ENCODE measurements at regions not wholly inside any gene's neighbourhood (a gene's known extent, or its start where the extent isn't known, plus 50 kb on each side); places are given as distances from the start of the nearest gene placed in this dataset.

- no peak for TF ChIP-seq CTCF (IDR thresholded peaks at IDR 0.05; ENCODE audit: insufficient read depth, low read depth, low read length)
- no peak for DNase-seq (ENCODE audit: low read depth)
- no peak overlapping the region for H3K4me3 ChIP-seq (ENCODE audit: low read depth, low read length)
Observed at GRCh38 chr4:137722910-137723309, 190.6 kb upstream of the PCDH18 start.

DNA sequence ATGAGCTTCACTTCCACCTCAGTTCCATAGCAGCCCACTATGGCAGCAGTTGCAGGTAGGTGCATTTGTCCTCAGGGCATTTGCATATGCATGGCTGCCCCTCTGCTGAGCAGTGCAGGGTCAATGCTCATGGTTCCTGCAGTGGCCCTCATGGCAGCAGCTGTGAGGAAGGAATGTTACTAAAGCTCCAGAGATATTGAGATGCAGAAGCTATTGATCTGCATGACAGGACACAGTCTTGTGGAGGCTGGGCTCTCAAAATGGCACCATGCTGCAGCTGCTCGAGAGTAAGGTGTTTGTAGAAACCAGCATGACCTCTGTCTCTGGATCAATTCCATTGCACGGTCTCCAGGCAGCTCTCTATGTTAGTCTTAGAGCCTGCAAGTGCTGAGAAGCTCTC lies 179.2 kb upstream of the PCDH18 start:
- no peak for DNase-seq (ENCODE audit: low read depth)
- H3K4me3 ChIP-seq (ENCODE audit: low read depth, low read length), result no peak overlapping the region
- no peak for TF ChIP-seq CTCF (IDR thresholded peaks at IDR 0.05; ENCODE audit: insufficient read depth, low read depth, low read length)

- peak; percentile 48 for DNase-seq (ENCODE audit: low read depth)
- no peak for TF ChIP-seq CTCF (IDR thresholded peaks at IDR 0.05; ENCODE audit: insufficient read depth, low read depth, low read length)
- no peak overlapping the region for H3K4me3 ChIP-seq (ENCODE audit: low read depth, low read length)
Observed at GRCh38 chr4:137707626-137708025, 175.3 kb upstream of the PCDH18 start.

DNA sequence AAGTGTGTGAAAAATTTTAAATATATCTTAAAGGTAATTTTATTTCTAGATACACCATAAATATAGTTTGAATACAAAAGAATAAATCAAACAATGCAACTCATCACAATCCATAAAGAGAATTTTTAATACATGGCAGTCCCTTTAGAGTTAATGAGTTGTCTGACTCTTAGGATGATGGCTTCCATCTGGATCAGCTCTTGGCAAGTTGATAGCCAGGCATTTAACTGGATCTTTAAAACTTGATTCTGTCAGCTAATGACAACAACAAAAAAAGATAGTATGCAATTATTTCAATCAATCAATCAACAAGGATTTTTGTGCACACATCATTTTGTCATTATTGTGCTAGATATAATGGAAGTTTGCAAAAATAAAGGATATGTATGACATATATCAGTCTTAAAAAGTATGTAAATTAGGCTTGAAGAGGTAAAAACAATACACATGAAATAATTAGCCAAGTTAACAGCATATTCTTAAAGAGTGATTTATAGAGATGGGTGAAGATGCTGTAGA lies 174.9 kb upstream of the PCDH18 start:
- DNase-seq (ENCODE audit: low read depth), result no peak
- no peak for TF ChIP-seq CTCF (IDR thresholded peaks at IDR 0.05; ENCODE audit: insufficient read depth, low read depth, low read length)
- no peak overlapping the region for H3K4me3 ChIP-seq (ENCODE audit: low read depth, low read length)

- peak; percentile 100 for DNase-seq (ENCODE audit: low read depth)
- no peak overlapping the region for H3K4me3 ChIP-seq (ENCODE audit: low read depth, low read length)
- no peak for TF ChIP-seq CTCF (IDR thresholded peaks at IDR 0.05; ENCODE audit: insufficient read depth, low read depth, low read length)
Observed at GRCh38 chr4:137705171-137705783, 173.0 kb upstream of the PCDH18 start.

- no peak overlapping the region for H3K4me3 ChIP-seq (ENCODE audit: low read depth, low read length)
- DNase-seq (ENCODE audit: low read depth), result peak; percentile 87
- TF ChIP-seq CTCF (IDR thresholded peaks at IDR 0.05; ENCODE audit: insufficient read depth, low read depth, low read length), result no peak
Observed at GRCh38 chr4:137703195-137703594, 170.9 kb upstream of the PCDH18 start.

- DNase-seq (ENCODE audit: low read depth), result no peak
- TF ChIP-seq CTCF (IDR thresholded peaks at IDR 0.05; ENCODE audit: insufficient read depth, low read depth, low read length), result no peak
- no peak overlapping the region for H3K4me3 ChIP-seq (ENCODE audit: low read depth, low read length)
Observed at GRCh38 chr4:137702512-137702911, 170.2 kb upstream of the PCDH18 start.

Data from fibroblast of villous mesenchyme (primary cell).